IMR-90 (cell line): ENCODE measurements at regions not wholly inside any gene's neighbourhood (a gene's known extent, or its start where the extent isn't known, plus 50 kb on each side); places are given as distances from the start of the nearest gene placed in this dataset.

Experiments
- ATAC-seq: fragments of 200-7000 bp; cut with Tn5 transposase; 2 replicates; pipeline ENCODE4 v1.9.1; 2020; ENCODE audit warnings: low read depth, mild to moderate bottlenecking, moderate library complexity
- BruUV-seq: library from RNA; stranded (reverse); fragments of 400-500 nt; replicated peaks from 2 replicates; lab custom pipeline; 2021; lab: Mats Ljungman, UMichigan
- CTCF ChIA-PET: fragments of 300-600 bp; formaldehyde crosslinking; extraction: SDS; loops from one replicate; lab custom pipeline; 2021; ENCODE audit warnings: antibody characterized with exemption; lab: Yijun Ruan, JAX
- POLR2A ChIA-PET: fragments of 300-600 bp; sonication (Branson Sonifier 250); formaldehyde crosslinking; loops from one replicate; lab custom pipeline; 2022; ENCODE audit warnings: antibody characterized with exemption; ENCODE audit not compliant: unreplicated experiment; lab: Charles Lee
- DNase-seq: peaks from one replicate; pipeline ENCODE4 v3.0.0; 2013
- H2AFZ ChIP-seq: replicated peaks from 2 replicates; pipeline ENCODE3; 2013; ENCODE audit warnings: low read length, mild to moderate bottlenecking; ENCODE audit not compliant: poor library complexity
- H2AK5ac ChIP-seq: 2 replicates; pipeline ENCODE4 v1.6.1; 2013; ENCODE audit warnings: low read depth, low read length, inconsistent platforms
- H2AK9ac ChIP-seq: replicated peaks from 2 replicates; pipeline ENCODE3; 2013; ENCODE audit warnings: mild to moderate bottlenecking, low read depth, low read length, moderate library complexity; ENCODE audit not compliant: poor library complexity
- H2BK120ac ChIP-seq: 2 replicates; pipeline ENCODE4 v1.6.1; 2013; ENCODE audit warnings: low read depth, low read length, inconsistent platforms
- H2BK15ac ChIP-seq: 3 replicates; pipeline ENCODE4 v1.6.1; 2013; ENCODE audit warnings: low read depth, low read length, inconsistent platforms
- H2BK20ac ChIP-seq: 2 replicates; pipeline ENCODE4 v1.6.1; 2013; ENCODE audit warnings: low read depth, mild to moderate bottlenecking, inconsistent platforms, low read length, moderate library complexity
- H2BK5ac ChIP-seq: 2 replicates; pipeline ENCODE4 v1.6.1; 2013; ENCODE audit warnings: mild to moderate bottlenecking, low read depth, low read length, inconsistent platforms; ENCODE audit not compliant: poor library complexity, severe bottlenecking
- H3K14ac ChIP-seq: replicated peaks from 2 replicates; pipeline ENCODE4 v1.6.1; 2013; ENCODE audit warnings: low read depth, low read length, inconsistent platforms
- H3K18ac ChIP-seq: 2 replicates; pipeline ENCODE4 v1.6.1; 2013; ENCODE audit warnings: low read depth, low read length, control low read depth
- H3K23ac ChIP-seq: 2 replicates; pipeline ENCODE4 v1.6.1; 2013; ENCODE audit warnings: low read depth, low read length, inconsistent platforms
- H3K27ac ChIP-seq: 2 replicates; pipeline ENCODE4 v1.5.1; 2013; ENCODE audit warnings: mild to moderate bottlenecking, control low read depth, low read length; ENCODE audit not compliant: insufficient read depth
- H3K27me3 ChIP-seq: 2 replicates; pipeline ENCODE4 v1.6.1; 2013; ENCODE audit warnings: low read length; ENCODE audit not compliant: control insufficient read depth, insufficient read depth
- H3K36me3 ChIP-seq: 2 replicates; pipeline ENCODE4 v1.6.1; 2013; ENCODE audit warnings: low read length, mixed read lengths; ENCODE audit not compliant: control insufficient read depth, insufficient read depth
- H3K4ac ChIP-seq: 2 replicates; pipeline ENCODE4 v1.6.1; 2013; ENCODE audit warnings: low read depth, low read length, inconsistent platforms
- H3K4me1 ChIP-seq: 2 replicates; pipeline ENCODE4 v1.6.1; 2013; ENCODE audit warnings: low read length, mixed read lengths; ENCODE audit not compliant: control insufficient read depth, insufficient read depth
- H3K4me2 ChIP-seq: 2 replicates; pipeline ENCODE4 v1.6.1; 2013; ENCODE audit warnings: low read depth, mild to moderate bottlenecking, control low read depth, low read length, moderate library complexity
- H3K4me3 ChIP-seq: 2 replicates; pipeline ENCODE4 v1.5.1; 2013; ENCODE audit warnings: low read depth, mild to moderate bottlenecking, control low read depth, low read length, moderate library complexity; ENCODE audit not compliant: insufficient read depth
- H3K56ac ChIP-seq: 2 replicates; pipeline ENCODE4 v1.6.1; 2013; ENCODE audit warnings: low read length, inconsistent platforms; ENCODE audit not compliant: insufficient read depth; ENCODE audit errors: extremely low read depth
- H3K79me1 ChIP-seq, 2 experiments: 2 replicates each; pipeline ENCODE4 v1.6.1; 2013; ENCODE audit warnings: low read length in 2 of 2, inconsistent platforms in 1 of 2, low read depth in 1 of 2
- H3K9ac ChIP-seq: 2 replicates; pipeline ENCODE4 v1.6.1; 2013; ENCODE audit warnings: low read depth, low read length, control low read depth
- H3K9me1 ChIP-seq: 2 replicates; pipeline ENCODE4 v1.6.1; 2013; ENCODE audit warnings: low read length, inconsistent platforms; ENCODE audit not compliant: insufficient read depth
- H3K9me3 ChIP-seq: 2 replicates; pipeline ENCODE4 v1.6.1; 2013; ENCODE audit warnings: low read length; ENCODE audit not compliant: control insufficient read depth, insufficient read depth
- H4K20me1 ChIP-seq: 2 replicates; pipeline ENCODE4 v1.6.1; 2013; ENCODE audit warnings: low read length, inconsistent platforms; ENCODE audit not compliant: insufficient read depth
- H4K5ac ChIP-seq: 2 replicates; pipeline ENCODE4 v1.6.1; 2013; ENCODE audit warnings: mild to moderate bottlenecking, low read depth, low read length, control low read depth
- H4K8ac ChIP-seq, 2 experiments: 2 replicates each; pipeline ENCODE4 v1.6.1; 2013; ENCODE audit warnings: low read depth in 2 of 2, low read length in 2 of 2, control low read depth in 1 of 2, inconsistent platforms in 1 of 2
- H4K91ac ChIP-seq: 2 replicates; pipeline ENCODE4 v1.6.1; 2013; ENCODE audit warnings: low read depth, low read length, inconsistent platforms; ENCODE audit not compliant: insufficient read depth
- BHLHE40 ChIP-seq: fragments of 150-350 bp; IDR thresholded peaks from 2 replicates; pipeline ENCODE4 v1.6.1; 2016; ENCODE audit warnings: mild to moderate bottlenecking, low read depth, low read length
- CEBPB ChIP-seq: IDR thresholded peaks from 2 replicates; pipeline ENCODE4 v1.6.1; 2012; ENCODE audit warnings: low read depth, low read length, improper control_type of control experiment
- CHD1 ChIP-seq: IDR thresholded peaks from 2 replicates; pipeline ENCODE4 v1.6.1; 2012; ENCODE audit warnings: low read depth, low read length, improper control_type of control experiment
- FOS ChIP-seq: fragments of 150-350 bp; IDR thresholded peaks from 2 replicates; pipeline ENCODE4 v1.6.1; 2016; ENCODE audit warnings: low read depth, low read length
- MAFK ChIP-seq: IDR thresholded peaks from 2 replicates; pipeline ENCODE4 v1.6.1; 2012; ENCODE audit warnings: low read depth, low read length, improper control_type of control experiment
- MAZ ChIP-seq: IDR thresholded peaks from 2 replicates; pipeline ENCODE4 v1.6.1; 2012; ENCODE audit warnings: low read depth, mild to moderate bottlenecking, low read length, improper control_type of control experiment, moderate library complexity, borderline replicate concordance
- MXI1 ChIP-seq: IDR thresholded peaks from 2 replicates; pipeline ENCODE4 v1.6.1; 2012; ENCODE audit warnings: low read depth, mild to moderate bottlenecking, low read length, moderate library complexity, borderline replicate concordance
- NFE2L2 ChIP-seq: fragments of 150-350 bp; IDR thresholded peaks from 2 replicates; pipeline ENCODE4 v1.6.1; 2016; ENCODE audit warnings: low read depth, mild to moderate bottlenecking, low read length
- RAD21 ChIP-seq: IDR thresholded peaks from 2 replicates; pipeline ENCODE4 v1.6.1; 2012; ENCODE audit warnings: low read length, improper control_type of control experiment
- RCOR1 ChIP-seq: IDR thresholded peaks from 2 replicates; pipeline ENCODE4 v1.6.1; 2012; ENCODE audit warnings: mild to moderate bottlenecking, low read length, improper control_type of control experiment; ENCODE audit not compliant: insufficient replicate concordance
- RFX5 ChIP-seq: IDR thresholded peaks from 2 replicates; pipeline ENCODE4 v1.8.0; 2012; ENCODE audit warnings: low read depth, mild to moderate bottlenecking, low read length, moderate library complexity
- SMC3 ChIP-seq: fragments of 150-350 bp; IDR thresholded peaks from 2 replicates; pipeline ENCODE4 v1.6.1; 2016; ENCODE audit warnings: low read depth, mild to moderate bottlenecking, antibody characterized with exemption, low read length, moderate library complexity
- WGBS, 2 experiments: methylation state at CpG; one replicate each; pipeline versions ENCODE4 v1.1.5 to v1.1.7; 2013; ENCODE audit warnings: missing lambda C conversion rate in 2 of 2; ENCODE audit not compliant: insufficient read length in 1 of 2; ENCODE audit errors: extremely low coverage in 2 of 2; 5-methylcytosine and 5-hydroxymethylcytosine counted together
- dilution Hi-C: fragments of 300-500 bp; cut with HindIII; formaldehyde crosslinking; loops from one replicate; pipeline ENCODE4 v1.14.3; 2018; ENCODE audit warnings: low sequenced_read_pairs; ENCODE audit not compliant: unreplicated experiment
- in situ Hi-C: fragments of 300-500 bp; cut with MboI; formaldehyde crosslinking; loops from 3 replicates; pipeline ENCODE4 v1.14.3; 2019; ENCODE audit warnings: low sequenced_read_pairs, inconsistent platforms, mixed read lengths
- intact Hi-C: fragments of 100-400 bp; cut with micrococcal nuclease; formaldehyde crosslinking; loops from 2 replicates; pipeline ENCODE4 v1.10.0; 2022
- TF ChIP-seq, protein P1 (sequence below): fragments of 150-350 bp; IDR thresholded peaks from 2 replicates; pipeline ENCODE4 v1.6.1; 2016; ENCODE audit warnings: low read depth, mild to moderate bottlenecking, low read length, moderate library complexity, borderline replicate concordance
- TF ChIP-seq, protein P2 (sequence below): conservative IDR thresholded peaks from 2 replicates; pipeline ENCODE4 v1.5.1; 2012; ENCODE audit warnings: mild to moderate bottlenecking, low read depth, low read length, improper control_type of control experiment

DNA sequence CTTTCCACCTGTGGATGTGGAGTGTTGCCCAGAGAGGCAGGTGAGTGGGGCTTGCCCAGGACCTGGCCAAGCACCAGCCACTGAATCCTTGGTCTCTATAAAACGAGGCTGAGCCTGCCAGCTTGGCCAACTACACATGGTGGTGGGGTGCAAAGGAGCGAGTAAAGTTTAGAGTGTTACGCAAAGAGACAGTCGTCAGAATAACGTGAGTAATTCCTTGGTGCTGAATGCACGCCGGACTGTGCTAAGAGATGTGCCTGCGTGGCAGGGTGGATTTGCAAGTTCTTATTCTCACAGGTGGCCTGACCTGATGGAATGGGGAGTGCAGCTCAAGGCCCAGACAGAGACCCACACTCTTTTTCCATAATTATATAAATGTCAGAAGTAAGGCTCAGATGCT is 88.6 kb upstream of the B3GAT1 start:
- Histone ChIP-seq H2BK120ac (no peak overlapping the region), H3K18ac (no peak overlapping the region), H4K5ac (no peak overlapping the region), H3K9ac (no peak overlapping the region), H3K4me3 (no peak overlapping the region), H2AFZ (no peak overlapping the region), H3K4ac (no peak overlapping the region), H3K27me3 (no peaks in the 10 kb centered on the region), H2BK20ac (no peak overlapping the region), H2AK9ac (no peak overlapping the region), H4K20me1 (no peaks in the 10 kb centered on the region), H3K4me2 (no peak overlapping the region), H3K9me3 (peaks cover 53% of the 10 kb centered on the region), H3K36me3 (no peaks in the 10 kb centered on the region), H2BK5ac (no peak overlapping the region), H3K14ac (no peak overlapping the region), H2BK15ac (no peak overlapping the region), H3K79me1 (no peaks in the 10 kb centered on the region), H3K23ac (no peak overlapping the region), H3K27ac (no peak overlapping the region), H3K56ac (no peak overlapping the region), H3K9me1 (no peaks in the 10 kb centered on the region), H2AK5ac (no peak overlapping the region), H3K4me1 (no peaks in the 10 kb centered on the region), H4K91ac (no peak overlapping the region), H4K8ac (no peak overlapping the region)
- no TSS peak for BruUV-seq
- 60% methylated on average over 2 of the region's 8 CpGs; no CpG with 5 or more reads in 1 of the 2 experiments for WGBS, 2 experiments
- CTCF ChIA-PET: no interaction called here
- no peak for ATAC-seq
- intact Hi-C loops: no loop called here
- no peak for DNase-seq
- dilution Hi-C loops: no loop called here
- in situ Hi-C loops: no loop called here
- TF ChIP-seq CHD1: no peak
- TF ChIP-seq, protein P1, sequence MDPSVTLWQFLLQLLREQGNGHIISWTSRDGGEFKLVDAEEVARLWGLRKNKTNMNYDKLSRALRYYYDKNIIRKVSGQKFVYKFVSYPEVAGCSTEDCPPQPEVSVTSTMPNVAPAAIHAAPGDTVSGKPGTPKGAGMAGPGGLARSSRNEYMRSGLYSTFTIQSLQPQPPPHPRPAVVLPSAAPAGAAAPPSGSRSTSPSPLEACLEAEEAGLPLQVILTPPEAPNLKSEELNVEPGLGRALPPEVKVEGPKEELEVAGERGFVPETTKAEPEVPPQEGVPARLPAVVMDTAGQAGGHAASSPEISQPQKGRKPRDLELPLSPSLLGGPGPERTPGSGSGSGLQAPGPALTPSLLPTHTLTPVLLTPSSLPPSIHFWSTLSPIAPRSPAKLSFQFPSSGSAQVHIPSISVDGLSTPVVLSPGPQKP: no peak
- no peak for TF ChIP-seq FOS
- TF ChIP-seq MXI1: no peak
- TF ChIP-seq BHLHE40: no peak
- no peak for TF ChIP-seq MAFK
- no peak for TF ChIP-seq SMC3
- TF ChIP-seq MAZ: no peak
- TF ChIP-seq NFE2L2: no peak
- TF ChIP-seq CEBPB: no peak
- no peak for TF ChIP-seq RCOR1
- TF ChIP-seq, protein P2, sequence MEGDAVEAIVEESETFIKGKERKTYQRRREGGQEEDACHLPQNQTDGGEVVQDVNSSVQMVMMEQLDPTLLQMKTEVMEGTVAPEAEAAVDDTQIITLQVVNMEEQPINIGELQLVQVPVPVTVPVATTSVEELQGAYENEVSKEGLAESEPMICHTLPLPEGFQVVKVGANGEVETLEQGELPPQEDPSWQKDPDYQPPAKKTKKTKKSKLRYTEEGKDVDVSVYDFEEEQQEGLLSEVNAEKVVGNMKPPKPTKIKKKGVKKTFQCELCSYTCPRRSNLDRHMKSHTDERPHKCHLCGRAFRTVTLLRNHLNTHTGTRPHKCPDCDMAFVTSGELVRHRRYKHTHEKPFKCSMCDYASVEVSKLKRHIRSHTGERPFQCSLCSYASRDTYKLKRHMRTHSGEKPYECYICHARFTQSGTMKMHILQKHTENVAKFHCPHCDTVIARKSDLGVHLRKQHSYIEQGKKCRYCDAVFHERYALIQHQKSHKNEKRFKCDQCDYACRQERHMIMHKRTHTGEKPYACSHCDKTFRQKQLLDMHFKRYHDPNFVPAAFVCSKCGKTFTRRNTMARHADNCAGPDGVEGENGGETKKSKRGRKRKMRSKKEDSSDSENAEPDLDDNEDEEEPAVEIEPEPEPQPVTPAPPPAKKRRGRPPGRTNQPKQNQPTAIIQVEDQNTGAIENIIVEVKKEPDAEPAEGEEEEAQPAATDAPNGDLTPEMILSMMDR: no peak
- no peak for TF ChIP-seq RAD21
- no peak for TF ChIP-seq RFX5
- POLR2A ChIA-PET: no interaction called here
